Caco-2 (cell line): ENCODE measurements at regions not wholly inside any gene's neighbourhood (a gene's known extent, or its start where the extent isn't known, plus 50 kb on each side); places are given as distances from the start of the nearest gene placed in this dataset.

Experiments used
- BruUV-seq: library from RNA; stranded (reverse); fragments of 400-500 nt; replicated peaks from 2 replicates; lab custom pipeline; 2021; lab: Mats Ljungman, UMichigan
- CTCF ChIA-PET: fragments of 300-600 bp; sonication (Branson Sonifier 250); formaldehyde crosslinking; loops from one replicate; lab custom pipeline; 2022; ENCODE audit warnings: antibody characterized with exemption; lab: Charles Lee
- POLR2A ChIA-PET: fragments of 300-600 bp; sonication (Branson Sonifier 250); formaldehyde crosslinking; loops from one replicate; lab custom pipeline; 2022; ENCODE audit warnings: antibody characterized with exemption; lab: Charles Lee
- DNase-seq, 2 experiments: peaks; one replicate each; pipeline versions ENCODE4 v3.0.0 to v3.0.0-alpha.2; 2020 to 2022
- H3K27me3 ChIP-seq: replicated peaks from 2 replicates; pipeline ENCODE4 v1.6.0; 2011; ENCODE audit warnings: low read length; ENCODE audit not compliant: control insufficient read depth, insufficient read depth
- H3K36me3 ChIP-seq: 2 replicates; pipeline ENCODE4 v1.5.1; 2011; ENCODE audit warnings: low read length; ENCODE audit not compliant: control insufficient read depth, insufficient read depth
- H3K4me1 ChIP-seq: fragments of 250-450 bp; sonication (Bioruptor Pico); 2 replicates; pipeline ENCODE4 v1.5.1; 2020; ENCODE audit warnings: mild to moderate bottlenecking
- H3K4me3 ChIP-seq: 2 replicates; pipeline ENCODE4 v1.5.1; 2011; ENCODE audit warnings: low read depth, mild to moderate bottlenecking, control low read depth, low read length
- H3K9me3 ChIP-seq: fragments of 250-450 bp; sonication (Bioruptor Pico); 2 replicates; pipeline ENCODE4 v1.5.1; 2020; ENCODE audit warnings: mild to moderate bottlenecking, moderate library complexity
- H3K27ac Mint-ChIP-seq: one replicate; pipeline ENCODE4 v1.8.0; 2022; ENCODE audit warnings: mixed read lengths; ENCODE audit not compliant: unreplicated experiment
- H3K27me3 Mint-ChIP-seq: one replicate; pipeline ENCODE4 v1.8.0; 2022; ENCODE audit warnings: mixed read lengths; ENCODE audit not compliant: insufficient read depth, unreplicated experiment
- H3K36me3 Mint-ChIP-seq: one replicate; pipeline ENCODE4 v1.8.0; 2022; ENCODE audit warnings: mild to moderate bottlenecking, mixed read lengths; ENCODE audit not compliant: insufficient read depth, unreplicated experiment
- H3K4me1 Mint-ChIP-seq: one replicate; pipeline ENCODE4 v1.8.0; 2022; ENCODE audit warnings: low read depth, mixed read lengths; ENCODE audit not compliant: unreplicated experiment
- H3K4me3 Mint-ChIP-seq: one replicate; pipeline ENCODE4 v1.8.0; 2022; ENCODE audit warnings: mild to moderate bottlenecking, moderate library complexity, mixed read lengths; ENCODE audit not compliant: unreplicated experiment
- H3K9me3 Mint-ChIP-seq: one replicate; pipeline ENCODE4 v1.8.0; 2022; ENCODE audit warnings: mixed read lengths; ENCODE audit not compliant: unreplicated experiment
- CTCF ChIP-seq, 2 experiments: fragments of 200-600 bp in 1 of 2; IDR thresholded peaks; 1 replicate in 1 of 2; 2 replicates in 1 of 2; pipeline versions ENCODE4 v1.5.1 to v1.8.0; 2011 to 2022; ENCODE audit warnings: antibody characterized with exemption in 1 of 2, control low read depth in 1 of 2, inconsistent platforms in 1 of 2, low read depth in 1 of 2, low read length in 1 of 2, mild to moderate bottlenecking in 1 of 2, moderate library complexity in 1 of 2; ENCODE audit not compliant: insufficient read depth in 1 of 2, severe bottlenecking in 1 of 2, unreplicated experiment in 1 of 2
- intact Hi-C: fragments of 100-400 bp; cut with micrococcal nuclease; formaldehyde crosslinking; loops from one replicate; pipeline ENCODE4 v1.10.0; 2022; ENCODE audit not compliant: unreplicated experiment

- Histone ChIP-seq H3K36me3 (no peaks in the 10 kb centered on the region), H3K9me3 (no peaks in the 10 kb centered on the region), H3K27me3 (no peaks in the 10 kb centered on the region), H3K4me1 (no peaks in the 10 kb centered on the region), H3K4me3 (no peak overlapping the region)
- no peak overlapping the region for H3K27ac Mint-ChIP-seq
- intact Hi-C loops = no loop called here
- H3K36me3 Mint-ChIP-seq = no peaks in the 10 kb centered on the region
- POLR2A ChIA-PET = no interaction called here
- no peaks in the 10 kb centered on the region for H3K9me3 Mint-ChIP-seq
- no peak for TF ChIP-seq CTCF (IDR thresholded peaks at IDR 0.05; ENCODE audit: insufficient read depth in 1 of 2, low read depth in 1 of 2, low read length in 1 of 2, severe bottlenecking in 1 of 2, unreplicated experiment in 1 of 2)
- BruUV-seq = no TSS peak
- no peak for DNase-seq
- no peak overlapping the region for H3K4me3 Mint-ChIP-seq
- no peaks in the 10 kb centered on the region for H3K4me1 Mint-ChIP-seq
- H3K27me3 Mint-ChIP-seq = peaks cover 1% of the 10 kb centered on the region
- CTCF ChIA-PET = no interaction called here
These were observed 165.2 kb upstream of the SLC7A11 start for GRCh38 chr4:138407329-138407728.

- no TSS peak for BruUV-seq
- intact Hi-C loops = no loop called here
- DNase-seq = no peak
- ChIA-PET POLR2A (no interaction called here), CTCF (no interaction called here)
- H3K9me3 Mint-ChIP-seq = no peaks in the 10 kb centered on the region
- peaks cover 3% of the 10 kb centered on the region for H3K27me3 Mint-ChIP-seq
- H3K36me3 Mint-ChIP-seq = no peaks in the 10 kb centered on the region
- TF ChIP-seq CTCF (IDR thresholded peaks at IDR 0.05; ENCODE audit: insufficient read depth in 1 of 2, low read depth in 1 of 2, low read length in 1 of 2, severe bottlenecking in 1 of 2, unreplicated experiment in 1 of 2) = no peak
- no peaks in the 10 kb centered on the region for H3K4me1 Mint-ChIP-seq
- Histone ChIP-seq H3K4me1 (no peaks in the 10 kb centered on the region), H3K9me3 (no peaks in the 10 kb centered on the region), H3K27me3 (no peaks in the 10 kb centered on the region), H3K4me3 (no peak overlapping the region), H3K36me3 (no peaks in the 10 kb centered on the region)
- no peak overlapping the region for H3K27ac Mint-ChIP-seq
- no peak overlapping the region for H3K4me3 Mint-ChIP-seq
These were observed 164.7 kb upstream of the SLC7A11 start for GRCh38 chr4:138406876-138407275.

- Histone ChIP-seq H3K9me3 (no peaks in the 10 kb centered on the region), H3K4me1 (no peaks in the 10 kb centered on the region), H3K4me3 (no peak overlapping the region), H3K27me3 (no peaks in the 10 kb centered on the region), H3K36me3 (no peaks in the 10 kb centered on the region)
- DNase-seq = no peak
- no peaks in the 10 kb centered on the region for H3K9me3 Mint-ChIP-seq
- no peaks in the 10 kb centered on the region for H3K4me1 Mint-ChIP-seq
- POLR2A ChIA-PET = no interaction called here
- intact Hi-C loops = no loop called here
- no TSS peak for BruUV-seq
- no peaks in the 10 kb centered on the region for H3K36me3 Mint-ChIP-seq
- CTCF ChIA-PET = no interaction called here
- H3K27ac Mint-ChIP-seq = no peak overlapping the region
- H3K27me3 Mint-ChIP-seq = peaks cover 3% of the 10 kb centered on the region
- TF ChIP-seq CTCF (IDR thresholded peaks at IDR 0.05; ENCODE audit: insufficient read depth in 1 of 2, low read depth in 1 of 2, low read length in 1 of 2, severe bottlenecking in 1 of 2, unreplicated experiment in 1 of 2) = no peak
- no peak overlapping the region for H3K4me3 Mint-ChIP-seq
These were observed 163.9 kb upstream of the SLC7A11 start for GRCh38 chr4:138405934-138406567.
